Thymus (tissue), 11 donors: ENCODE measurements at regions not wholly inside any gene's neighbourhood (a gene's known extent, or its start where the extent isn't known, plus 50 kb on each side); places are given as distances from the start of the nearest gene placed in this dataset.

Experiments
- DNase-seq, 9 donors: peaks; one replicate each; pipeline ENCODE4 v3.0.0-alpha.2; 2013; ENCODE audit warnings: low spot score in 9 of 9, low read depth in 6 of 9, missing footprints in 1 of 9
- H3K27ac ChIP-seq, 2 donors: one replicate each; pipeline ENCODE4 v1.5.1; 2013; ENCODE audit warnings: control low read depth in 1 of 2, low read depth in 1 of 2, low read length in 1 of 2, mild to moderate bottlenecking in 1 of 2, moderate library complexity in 1 of 2
- H3K27me3 ChIP-seq, 2 donors: one replicate each; pipeline ENCODE4 v1.5.1; 2013; ENCODE audit warnings: low read length in 1 of 2; ENCODE audit not compliant: control insufficient read depth in 2 of 2, insufficient read depth in 1 of 2
- H3K36me3 ChIP-seq, 2 donors: one replicate each; pipeline ENCODE4 v1.5.1; 2013; ENCODE audit warnings: low read length in 1 of 2, mild to moderate bottlenecking in 1 of 2, moderate library complexity in 1 of 2; ENCODE audit not compliant: control insufficient read depth in 2 of 2, insufficient read depth in 2 of 2
- H3K4me1 ChIP-seq, 2 donors: one replicate each; pipeline ENCODE4 v1.5.1; 2013; ENCODE audit warnings: low read length in 2 of 2; ENCODE audit not compliant: control insufficient read depth in 2 of 2, insufficient read depth in 2 of 2
- H3K4me3 ChIP-seq, 2 donors: one replicate each; pipeline ENCODE4 v1.5.1; 2013; ENCODE audit warnings: low read length in 2 of 2, control low read depth in 1 of 2, mild to moderate bottlenecking in 1 of 2
- H3K9me3 ChIP-seq, 2 donors: one replicate each; pipeline ENCODE4 v1.5.1; 2013; ENCODE audit warnings: low read length in 1 of 2, mild to moderate bottlenecking in 1 of 2; ENCODE audit not compliant: control insufficient read depth in 2 of 2, insufficient read depth in 1 of 2
- WGBS: extraction: QIAGEN DNeasy Blood & Tissue Kit; methylation state at CpG from one replicate; pipeline ENCODE4 v1.1.7; 2013; 5-methylcytosine and 5-hydroxymethylcytosine counted together
- donor health status: healthy.

- Histone ChIP-seq H3K27ac (no peak overlapping the region), H3K36me3 (no peaks in the 10 kb centered on the region), H3K4me1 (no peaks in the 10 kb centered on the region), H3K4me3 (no peak overlapping the region), H3K27me3 (no peaks in the 10 kb centered on the region), H3K9me3 (no peaks in the 10 kb centered on the region)
- 89% methylated on average over 3 of the region's 3 CpGs for WGBS
- DNase-seq, result no peak
These were observed 58.0 kb upstream of the PRMT6 start for GRCh38 chr1:106998431-106999002.

DNA sequence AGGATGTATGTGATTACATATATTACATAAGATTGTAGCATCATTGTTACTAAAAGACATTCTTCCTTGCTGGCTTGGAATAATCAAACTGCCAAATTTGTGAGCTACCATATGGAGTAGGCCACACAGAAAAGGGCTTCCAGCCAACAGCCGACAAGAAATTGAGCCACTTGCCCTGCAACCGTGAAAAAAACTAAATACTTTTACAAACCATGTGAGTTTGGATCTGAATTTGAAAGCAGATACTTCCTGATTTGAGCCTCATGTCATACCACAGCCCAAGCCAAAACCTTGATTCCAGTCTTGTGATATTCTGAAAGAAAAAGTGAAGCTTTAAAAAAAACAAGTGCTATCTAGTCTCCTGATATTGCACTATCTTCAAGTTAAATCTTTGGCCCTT is 55.6 kb upstream of the PRMT6 start:
- H3K4me1 ChIP-seq, result no peaks in the 10 kb centered on the region
- H3K36me3 ChIP-seq, result no peaks in the 10 kb centered on the region
- peak overlapping the region in 1 of 2 donors; percentile 7 for H3K27ac ChIP-seq
- DNase-seq, result peak in 1 of 9 donors; percentile 5
- 87% methylated on average over 2 of the region's 2 CpGs for WGBS
- no peak overlapping the region for H3K4me3 ChIP-seq
- no peaks in the 10 kb centered on the region for H3K27me3 ChIP-seq
- H3K9me3 ChIP-seq, result no peaks in the 10 kb centered on the region

GRCh38 chr1:107003972-107004371 is 52.5 kb upstream of the PRMT6 start:
- no peaks in the 10 kb centered on the region for H3K9me3 ChIP-seq
- H3K4me3 ChIP-seq, result no peak overlapping the region
- H3K27me3 ChIP-seq, result no peaks in the 10 kb centered on the region
- no peaks in the 10 kb centered on the region for H3K4me1 ChIP-seq
- H3K36me3 ChIP-seq, result no peaks in the 10 kb centered on the region
- DNase-seq, result no peak
- H3K27ac ChIP-seq, result no peak overlapping the region

GRCh38 chr1:107004421-107004820 is 52.1 kb upstream of the PRMT6 start:
- Histone ChIP-seq H3K4me3 (no peak overlapping the region), H3K9me3 (no peaks in the 10 kb centered on the region), H3K27ac (no peak overlapping the region), H3K27me3 (no peaks in the 10 kb centered on the region), H3K36me3 (no peaks in the 10 kb centered on the region), H3K4me1 (no peaks in the 10 kb centered on the region)
- no peak for DNase-seq
